Superior temporal gyrus (tissue), 1 donor: ENCODE measurements at regions not wholly inside any gene's neighbourhood (a gene's known extent, or its start where the extent isn't known, plus 50 kb on each side); places are given as distances from the start of the nearest gene placed in this dataset.
"Not testable (repeated sequence)": the region's sequence is repeated elsewhere in the genome, so short reads cannot be mapped to it uniquely, and the experiment has no call there.

ENCODE experiments used
- DNase-seq: peaks from one replicate; pipeline ENCODE4 v3.0.0-alpha.2; 2016; ENCODE audit errors: extremely low spot score

DNA sequence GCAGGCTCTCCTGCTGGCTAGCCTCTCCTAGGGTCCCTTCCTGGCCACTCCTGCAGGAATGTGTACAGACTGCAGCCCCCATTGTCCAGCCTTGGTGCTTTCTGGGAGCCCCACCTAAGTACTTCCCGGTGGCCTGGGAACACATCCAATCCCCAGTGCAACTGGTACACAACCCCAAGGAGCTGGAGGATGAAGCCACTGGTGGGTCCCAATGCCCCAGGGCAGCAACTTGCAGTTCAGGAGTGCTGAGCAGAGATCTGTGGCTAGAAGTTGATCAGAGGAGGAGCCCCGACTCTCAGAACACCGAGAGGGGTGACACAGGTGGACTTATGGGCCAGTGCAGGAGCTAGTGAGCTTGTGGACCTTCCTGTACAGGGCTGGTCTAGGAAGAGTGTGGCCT lies 1093.7 kb upstream of the ACO1 start:
- no peak for DNase-seq

DNA sequence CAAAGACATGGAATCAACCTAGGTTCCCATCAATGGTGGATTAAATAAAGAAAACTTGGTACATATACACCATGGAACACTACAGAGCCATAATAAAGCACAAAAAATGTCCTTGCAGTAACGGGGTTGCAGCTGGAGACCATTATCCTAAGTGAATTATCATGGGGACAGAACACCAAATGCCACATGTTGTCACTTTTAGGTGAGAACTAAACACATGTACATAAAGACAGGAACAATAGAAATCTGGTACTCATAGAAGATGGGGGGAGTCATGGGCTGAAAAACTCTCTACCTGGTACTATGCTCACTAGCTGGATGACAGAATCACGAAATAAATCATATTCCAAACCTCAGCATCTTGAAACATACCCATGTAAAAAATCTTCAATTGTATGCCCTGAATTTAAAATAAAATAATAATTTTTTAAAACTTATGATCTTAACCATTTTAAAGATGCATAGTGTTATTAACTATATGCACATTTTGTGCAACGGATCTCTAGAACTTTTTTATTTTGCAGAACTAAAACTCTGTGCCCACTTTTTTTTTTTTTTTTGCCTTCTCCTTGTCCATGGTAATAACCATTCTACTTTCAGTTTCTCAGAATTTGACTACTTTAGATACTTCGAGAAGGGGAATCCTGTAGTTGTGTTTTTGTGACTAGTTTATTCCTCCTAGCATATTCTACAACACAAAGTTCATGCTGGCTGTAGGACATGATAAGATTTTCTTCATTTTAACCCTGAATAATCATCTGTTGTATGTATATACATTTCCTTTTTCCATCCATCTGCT lies 1081.6 kb upstream of the ACO1 start:
- no peak for DNase-seq

DNA sequence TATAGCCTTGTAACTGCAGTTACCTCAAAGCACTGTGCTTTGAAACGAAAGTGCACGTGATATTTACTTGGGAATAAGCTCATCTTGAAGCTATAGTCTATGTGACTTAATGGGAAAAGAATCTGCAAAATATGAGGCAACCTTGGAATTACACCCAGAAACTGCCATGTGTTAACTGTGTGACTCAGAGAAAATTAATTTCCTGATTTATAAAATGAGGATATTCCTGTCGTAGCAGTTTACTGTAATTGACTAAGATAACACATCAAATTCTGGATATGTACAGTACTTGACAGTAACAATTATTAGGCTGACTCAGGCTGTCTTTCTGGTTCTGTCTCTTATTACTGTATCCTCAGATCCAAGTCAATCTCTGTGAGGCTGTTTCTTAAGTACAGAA lies 1079.9 kb upstream of the ACO1 start:
- no peak for DNase-seq

DNA sequence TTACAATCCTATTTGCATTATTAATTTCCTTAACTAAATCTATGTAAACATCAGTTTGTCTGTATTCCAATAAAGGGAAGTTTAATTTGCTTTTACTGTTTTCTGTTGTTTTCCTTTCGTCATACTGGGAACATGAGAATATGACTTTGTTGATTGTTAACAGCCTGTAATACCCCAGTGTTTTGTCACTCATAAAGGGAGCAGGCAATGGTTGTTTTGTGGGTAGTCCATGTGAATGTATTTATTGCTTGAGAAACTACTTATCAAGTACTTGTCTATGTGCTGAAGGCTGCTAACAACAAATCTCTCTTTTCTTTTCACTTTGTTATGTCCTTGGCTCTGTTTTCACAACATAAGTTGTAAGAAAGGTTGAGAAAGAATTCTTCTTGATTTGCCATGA lies 1070.2 kb upstream of the ACO1 start:
- no peak for DNase-seq

DNA sequence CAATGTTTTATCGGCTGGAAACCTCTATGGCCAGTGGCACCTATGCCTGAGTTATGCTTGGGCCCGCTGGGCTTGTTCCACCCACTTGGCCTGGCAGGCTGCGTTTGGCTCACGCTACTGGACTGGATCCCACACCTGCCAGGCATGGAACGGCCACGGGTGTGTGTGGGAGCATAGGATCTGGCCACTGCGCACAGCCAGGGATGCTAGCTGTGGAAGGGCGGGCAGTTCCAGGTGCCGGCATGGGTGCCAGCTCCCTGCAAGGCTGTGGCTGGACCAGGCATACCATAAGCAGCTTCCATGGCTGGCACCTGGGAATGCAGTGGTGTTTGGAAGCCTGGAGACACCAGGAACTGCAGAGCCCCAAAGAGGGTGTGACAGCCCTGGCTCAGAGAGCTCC lies 1063.9 kb upstream of the ACO1 start:
- no peak for DNase-seq

DNA sequence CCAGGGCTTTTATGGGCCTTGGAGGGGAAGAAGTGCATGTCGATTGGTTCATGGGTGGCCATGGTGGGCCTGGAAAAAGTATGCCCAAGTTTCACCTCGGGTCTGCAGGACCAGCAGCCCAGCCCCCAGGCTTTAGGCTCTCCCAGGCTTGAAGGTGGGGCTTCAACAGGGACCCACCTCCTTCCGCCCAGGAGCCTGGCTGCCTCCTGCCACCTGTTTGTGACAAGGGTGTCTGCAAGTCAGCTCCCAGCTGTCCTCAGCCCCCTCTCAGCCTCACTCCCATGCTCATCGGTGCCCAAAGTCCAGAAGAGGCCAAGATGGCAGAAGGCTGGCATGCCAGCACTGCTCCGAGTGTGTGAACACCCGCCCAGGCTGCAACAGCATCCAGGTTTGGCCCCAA lies 1063.2 kb upstream of the ACO1 start:
- no peak for DNase-seq

DNA sequence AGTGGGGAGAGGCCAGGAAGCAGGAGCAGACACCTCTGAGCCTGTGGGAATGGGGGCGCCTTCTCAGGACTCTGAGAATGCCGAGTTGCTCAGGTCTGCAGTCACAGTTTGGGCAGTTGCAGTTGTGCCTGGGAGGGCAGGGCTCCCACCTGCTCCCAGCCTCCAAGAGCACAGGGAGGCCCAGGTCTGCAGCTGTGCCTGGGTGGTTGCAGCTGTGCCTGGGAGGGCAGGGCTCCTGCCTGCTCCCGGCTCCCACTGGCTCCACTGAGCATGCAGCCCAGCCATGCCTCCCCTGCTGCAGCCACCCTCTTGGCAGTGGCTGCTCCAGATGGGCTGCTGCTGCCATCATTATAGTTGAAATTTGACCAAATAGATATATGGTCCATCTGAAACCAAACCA lies 1062.8 kb upstream of the ACO1 start:
- DNase-seq: no peak

DNA sequence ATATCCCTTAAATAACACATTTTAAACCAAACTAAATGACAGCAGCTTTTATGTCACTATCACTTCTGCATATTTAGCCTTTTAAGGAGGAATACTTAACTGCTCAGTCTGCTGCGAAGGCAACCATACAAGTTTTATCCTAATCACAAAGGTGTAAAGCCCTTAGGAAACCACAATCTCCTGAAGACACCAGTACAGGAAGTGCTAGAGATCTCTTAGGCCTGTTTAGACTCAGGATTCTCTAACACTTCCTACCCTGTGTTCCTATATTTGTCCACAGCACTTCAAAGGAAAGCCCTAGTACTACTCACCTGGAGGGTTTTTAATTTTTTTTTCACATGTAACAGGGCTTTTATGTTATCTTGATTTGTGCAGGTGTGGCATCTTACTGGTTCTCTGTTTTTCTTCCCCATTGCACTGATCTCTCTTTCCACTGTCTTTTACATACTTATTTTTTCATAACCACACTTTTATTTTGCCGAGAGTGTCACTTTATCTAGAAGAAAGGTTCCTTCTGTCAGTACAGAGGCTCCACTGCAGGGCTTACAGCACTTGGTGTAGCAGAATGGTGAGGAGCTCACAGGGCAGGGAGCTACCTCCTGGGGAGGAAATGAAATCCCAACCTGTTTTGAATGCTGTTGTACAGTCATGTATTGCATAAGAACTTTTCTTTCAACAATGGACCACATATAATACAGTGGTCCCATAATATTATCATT lies 1060.6 kb upstream of the ACO1 start:
- DNase-seq: no peak

DNA sequence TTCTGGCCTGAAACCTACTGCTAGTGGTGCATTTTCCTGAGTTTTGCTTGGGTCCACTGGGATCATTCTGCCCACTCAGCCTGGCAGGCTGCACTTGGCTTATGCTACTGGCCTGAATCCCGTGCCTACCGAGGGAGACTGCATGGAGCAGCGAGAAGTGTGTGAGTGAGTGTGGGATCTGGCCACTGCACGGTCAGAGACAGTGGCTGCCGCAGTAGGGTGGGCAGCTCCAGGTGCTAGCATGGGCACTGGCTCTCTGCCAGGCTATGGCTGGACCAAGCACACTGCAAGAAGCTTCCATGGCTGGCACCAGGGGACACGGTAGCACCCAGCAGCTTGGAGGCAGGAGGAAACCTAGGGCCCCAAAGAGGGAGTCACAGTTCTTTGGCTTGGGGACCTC lies 1058.7 kb upstream of the ACO1 start:
- DNase-seq: no peak

DNA sequence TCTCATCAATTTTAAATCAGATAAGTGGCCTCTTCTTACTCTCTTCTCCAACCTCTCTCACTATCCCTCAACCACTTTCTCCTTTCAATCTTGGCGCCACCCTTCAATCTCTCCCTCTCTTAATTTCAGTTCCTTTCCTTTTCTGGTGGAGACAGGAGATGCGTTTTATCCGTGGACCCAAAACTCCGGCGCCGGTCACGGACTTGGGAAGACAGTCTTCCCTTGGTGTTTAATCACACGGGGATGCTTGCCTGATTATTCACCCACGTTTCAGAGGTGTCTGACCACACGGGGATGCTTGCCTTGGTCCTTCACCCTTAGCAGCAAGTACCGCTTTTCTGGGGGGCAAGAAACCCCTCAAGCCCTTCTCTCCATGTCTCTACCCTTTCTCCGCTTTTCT lies 1057.6 kb upstream of the ACO1 start:
- DNase-seq: not testable (repeated sequence)

DNA sequence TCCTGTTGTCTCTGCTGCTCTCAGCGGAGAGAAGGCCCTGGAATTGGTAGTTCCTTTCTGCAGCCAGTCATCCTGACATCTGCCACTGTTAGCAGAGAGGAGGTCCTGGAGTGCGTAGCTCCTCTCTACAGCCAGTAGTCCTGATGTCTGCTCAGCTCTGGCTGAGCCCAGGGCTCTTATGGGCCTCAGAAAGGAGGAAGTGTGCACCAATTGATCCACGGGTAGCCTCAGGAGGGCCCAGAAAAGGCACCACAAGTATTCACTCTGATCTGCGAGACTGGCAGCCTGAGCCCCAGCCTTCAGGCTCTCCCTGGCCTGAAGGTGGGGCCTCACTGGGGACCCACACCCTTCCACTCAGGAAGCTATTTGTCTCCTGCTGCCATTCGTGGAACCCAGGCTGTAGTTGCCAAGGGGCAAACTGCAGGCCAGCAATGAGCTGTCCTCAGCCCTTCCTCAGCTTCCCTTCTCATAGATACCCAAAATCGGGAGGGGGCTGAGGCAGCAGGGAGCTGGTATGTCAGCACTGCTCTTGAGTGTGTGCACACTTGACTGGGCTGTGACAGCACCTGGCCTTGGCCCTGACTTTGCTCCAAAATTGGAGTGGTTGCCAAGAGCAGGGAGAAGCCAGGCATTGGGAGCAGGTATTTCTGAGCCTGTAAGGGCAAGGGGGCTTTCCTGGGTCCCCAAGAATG lies 1049.5 kb upstream of the ACO1 start:
- no peak for DNase-seq

DNA sequence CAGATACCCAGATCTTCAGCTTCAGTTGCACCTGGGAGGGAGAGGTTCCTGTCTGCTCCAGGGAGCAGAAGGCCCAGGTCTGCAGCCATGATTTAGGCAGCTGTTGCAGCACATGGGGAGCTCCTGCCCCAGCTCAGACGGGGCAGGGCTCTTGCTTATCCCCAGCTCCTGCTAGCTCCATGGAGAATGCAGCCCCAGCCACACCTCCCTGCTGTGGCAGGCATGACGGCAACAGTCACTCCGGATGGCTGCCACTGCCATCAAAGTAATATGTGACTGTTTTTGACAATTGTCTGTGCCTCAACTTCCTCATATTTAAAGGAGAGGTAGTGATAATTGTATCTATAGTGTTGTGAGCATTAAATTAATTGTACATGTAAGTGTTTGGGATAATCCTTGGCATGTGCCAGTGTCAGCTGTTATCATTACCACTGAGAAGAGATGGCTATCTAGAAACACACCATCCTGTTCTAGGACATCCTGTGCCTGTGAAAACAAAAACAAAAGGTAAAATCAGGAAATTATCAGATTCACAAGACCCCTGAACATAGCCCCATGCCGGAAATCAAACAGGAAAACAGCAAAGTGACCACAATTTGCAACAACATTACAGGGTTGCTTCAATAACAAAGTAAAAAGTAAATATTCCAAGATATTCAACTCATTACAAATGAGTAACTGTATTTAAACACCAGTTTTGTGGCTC lies 1048.8 kb upstream of the ACO1 start:
- no peak for DNase-seq

DNA sequence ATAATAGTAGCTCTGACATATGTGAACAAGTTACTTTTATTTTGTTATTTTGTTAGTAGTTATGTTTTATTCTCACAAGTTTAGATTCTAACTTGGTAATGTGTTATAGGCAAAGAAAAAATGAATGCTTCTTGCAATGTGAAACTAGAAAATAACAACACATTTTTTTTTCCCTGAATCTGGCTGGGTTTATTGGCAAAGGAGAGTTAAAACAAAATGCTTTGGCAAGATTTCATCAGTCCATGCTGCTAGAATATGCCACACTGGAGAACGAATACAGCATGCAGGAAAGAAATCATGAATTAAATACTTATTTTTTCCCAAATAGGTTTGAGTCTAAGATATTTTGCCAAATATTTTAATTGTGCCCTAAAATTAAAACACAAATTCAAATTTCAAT lies 1048.1 kb upstream of the ACO1 start:
- no peak for DNase-seq

DNA sequence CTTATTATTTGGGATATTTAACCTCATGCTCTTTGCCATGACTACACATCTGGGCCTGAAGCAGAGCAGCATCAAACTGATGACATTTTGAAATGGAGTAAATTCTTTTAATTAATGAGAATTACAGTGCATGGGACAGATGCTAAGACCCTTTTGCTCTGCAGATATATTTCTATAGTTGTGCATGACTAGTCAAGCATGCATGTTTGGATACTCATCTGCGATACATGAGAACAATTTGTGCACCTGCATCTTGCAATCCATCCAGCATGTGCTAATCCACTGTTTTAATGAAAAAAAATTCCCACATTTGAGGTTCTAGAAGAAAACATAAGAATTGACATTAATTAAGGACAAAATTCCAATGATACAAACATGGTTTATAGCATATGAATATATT lies 1047.6 kb upstream of the ACO1 start:
- no peak for DNase-seq

DNA sequence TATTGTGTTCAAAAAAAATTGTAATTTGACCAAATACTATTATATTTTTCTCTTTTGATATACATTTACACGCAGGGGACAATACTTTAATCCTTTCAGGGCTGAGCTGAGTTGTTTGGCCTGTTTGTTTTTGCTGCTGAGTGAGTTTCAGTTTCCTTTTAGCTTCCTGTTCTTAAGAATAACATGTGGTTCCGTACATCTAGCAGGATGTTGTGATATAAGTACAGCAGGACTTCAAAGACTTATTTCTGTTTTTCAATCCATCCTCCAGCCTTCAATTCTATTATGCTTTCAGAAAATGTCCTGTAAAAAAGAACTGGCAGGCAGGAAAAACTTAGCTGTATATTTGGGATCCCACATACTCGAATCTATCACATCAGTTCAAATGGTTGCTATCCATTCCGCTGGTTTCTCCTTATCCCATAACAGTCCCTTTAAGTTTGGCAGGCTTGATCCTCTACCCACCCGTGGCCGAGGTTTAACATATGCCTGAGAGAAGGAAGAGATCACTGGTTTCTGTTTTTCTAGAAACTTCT lies 1037.3 kb upstream of the ACO1 start:
- no peak for DNase-seq

DNA sequence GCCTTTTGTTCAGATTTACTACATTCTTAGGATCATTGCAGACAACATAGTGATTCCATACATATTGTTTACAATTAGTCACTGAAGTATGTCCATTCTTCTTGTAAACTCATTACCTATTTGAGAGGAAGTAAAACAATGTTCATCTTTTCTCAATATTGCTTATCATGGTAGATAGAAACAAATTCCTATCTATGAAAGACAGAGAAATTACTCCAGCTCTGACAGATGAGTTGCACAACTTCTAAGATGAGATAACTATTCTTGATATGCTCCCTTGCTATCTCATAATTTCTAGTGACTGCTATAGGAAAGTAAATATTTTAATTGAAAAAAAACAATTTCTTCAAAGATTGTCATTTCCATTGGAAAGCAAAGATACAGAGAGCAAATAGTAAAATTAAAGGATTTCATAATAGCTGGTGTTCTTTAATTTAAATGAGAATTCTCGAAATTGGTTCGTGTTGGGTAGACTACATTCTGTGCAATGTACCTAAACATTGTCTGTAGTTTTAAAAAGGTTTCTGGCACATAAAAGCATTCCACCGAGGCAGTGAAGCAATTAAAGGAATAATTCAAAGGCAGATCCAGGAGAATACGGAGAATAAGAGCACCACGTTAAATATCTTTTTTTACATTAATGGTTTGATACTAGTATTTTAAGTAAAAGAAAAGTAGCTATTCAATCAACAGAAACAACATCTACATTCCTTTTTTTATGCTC lies 1029.1 kb upstream of the ACO1 start:
- no peak for DNase-seq

DNA sequence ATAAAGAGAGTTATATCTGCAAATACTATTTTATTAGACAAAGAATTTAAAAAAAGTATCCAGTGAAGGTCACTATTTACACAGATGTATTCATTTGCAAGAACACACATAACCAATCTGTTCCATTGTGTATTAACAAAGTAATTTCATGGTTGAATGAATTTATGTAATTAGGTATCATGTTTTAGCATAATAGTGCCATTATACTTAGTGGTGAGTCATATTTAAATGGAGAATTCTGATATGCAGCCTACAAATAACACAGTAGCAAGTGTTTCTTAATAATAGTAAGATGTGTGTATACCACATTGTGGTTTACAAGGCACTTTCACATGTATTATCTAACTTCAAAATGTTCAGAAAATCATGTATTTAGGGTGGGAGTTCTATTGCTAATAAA lies 1028.5 kb upstream of the ACO1 start:
- no peak for DNase-seq

DNA sequence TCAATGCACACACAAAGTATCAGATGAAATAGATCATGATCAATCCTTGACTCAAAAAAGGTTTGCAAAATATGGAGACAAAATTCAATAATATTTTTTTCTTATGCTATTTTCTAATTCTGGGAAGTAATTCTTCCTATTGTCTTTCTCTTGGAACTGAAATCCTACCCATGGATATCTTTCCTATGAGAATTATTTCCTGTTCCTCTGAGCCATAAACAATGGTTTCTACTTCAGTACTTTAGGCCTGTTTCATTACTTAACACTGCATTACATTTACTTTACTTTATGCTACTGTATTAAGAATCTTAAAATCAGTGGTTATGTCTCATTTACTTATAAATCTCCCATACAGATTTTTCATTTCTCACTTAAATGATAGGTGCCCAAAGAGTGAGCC lies 1025.4 kb upstream of the ACO1 start:
- no peak for DNase-seq

DNA sequence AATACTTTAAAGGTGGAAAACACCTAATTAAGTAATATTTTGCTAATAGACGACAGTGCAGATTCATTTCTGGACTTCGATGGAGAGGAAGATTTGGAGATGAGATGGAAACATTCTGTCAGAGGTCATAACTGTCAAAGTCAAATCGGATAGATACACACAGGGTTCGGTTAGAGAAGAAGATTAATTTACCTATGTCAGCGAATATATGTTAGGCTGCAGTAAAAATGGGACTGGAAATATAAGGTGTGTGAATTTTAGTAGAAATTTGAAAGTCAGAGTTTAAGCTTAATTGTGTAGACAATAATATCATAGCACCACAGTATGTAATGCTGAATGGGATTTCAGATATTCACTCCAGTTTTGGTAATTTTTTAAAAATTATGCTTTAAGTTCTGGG lies 1020.3 kb upstream of the ACO1 start:
- no peak for DNase-seq

DNA sequence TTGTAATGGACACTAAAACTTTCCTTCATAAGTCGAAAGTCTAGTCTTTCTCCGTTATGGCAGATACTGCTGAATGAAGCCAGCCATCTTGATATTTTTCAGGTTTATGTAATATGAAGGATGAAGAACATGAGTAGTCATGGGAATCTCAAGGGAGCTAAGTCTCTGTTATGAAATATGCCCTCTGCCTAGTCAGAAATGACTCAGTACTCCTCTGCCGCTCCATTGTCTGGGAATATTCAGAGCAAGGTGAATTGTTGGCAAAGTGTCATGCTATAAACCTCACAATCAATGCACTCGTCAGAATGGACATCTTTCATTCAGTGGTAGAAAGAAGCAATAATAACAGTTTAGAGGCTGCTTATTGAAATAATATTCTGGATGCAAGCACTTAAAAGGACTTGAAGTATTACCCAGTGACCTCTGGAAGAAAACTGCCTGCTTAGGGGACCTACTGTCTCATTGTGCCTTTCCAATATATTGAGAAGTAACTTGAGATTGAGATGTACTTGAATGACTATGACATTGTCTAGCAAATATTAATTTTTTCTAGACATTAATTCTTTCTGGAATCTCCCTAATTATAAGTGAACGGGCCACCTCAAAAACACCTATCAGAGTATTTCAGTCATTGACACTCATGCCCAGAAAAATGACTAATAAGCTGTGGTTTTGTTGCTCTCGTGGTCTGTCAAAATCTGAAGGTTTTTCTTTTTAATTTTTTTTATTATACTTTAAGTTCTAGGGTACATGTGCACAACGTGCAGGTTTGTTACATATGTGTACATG lies 1011.5 kb upstream of the ACO1 start:
- no peak for DNase-seq

DNA sequence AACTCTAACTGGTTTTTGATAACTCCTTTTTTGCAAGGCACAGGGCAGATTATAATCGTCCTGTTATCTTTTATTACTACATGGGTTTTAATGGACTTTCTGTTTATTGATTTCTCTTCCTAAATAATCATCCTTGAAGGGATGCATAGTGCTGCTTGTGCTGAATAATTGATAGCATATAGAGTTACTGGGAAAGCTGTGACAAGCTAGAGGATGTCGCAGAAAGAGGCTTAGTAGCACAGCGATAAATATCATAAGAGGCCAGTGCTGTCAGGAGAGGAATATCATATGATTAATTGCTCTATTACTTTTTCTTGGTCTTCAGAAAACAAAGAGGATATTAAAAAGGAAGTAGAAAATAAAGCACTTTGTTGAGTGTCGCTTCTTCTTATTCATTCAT lies 1007.1 kb upstream of the ACO1 start:
- DNase-seq: no peak
